Panc1 (cell line): ENCODE measurements at regions not wholly inside any gene's neighbourhood (a gene's known extent, or its start where the extent isn't known, plus 50 kb on each side); places are given as distances from the start of the nearest gene placed in this dataset.

Source experiments
- POLR2AphosphoS5 ChIP-seq: IDR thresholded peaks from 2 replicates; pipeline ENCODE4 v1.6.1; 2012; ENCODE audit warnings: mild to moderate bottlenecking, low read depth, low read length, moderate library complexity
- TF ChIP-seq, protein P1 (sequence below): fragments of 450-650 bp; IDR thresholded peaks from 2 replicates; pipeline ENCODE4 v1.5.1; 2017; ENCODE audit warnings: mild to moderate bottlenecking
- TF ChIP-seq, protein P2 (sequence below), 2 experiments: IDR thresholded peaks; 2 replicates each; pipeline ENCODE4 v1.6.1; 2011 to 2012; ENCODE audit warnings: low read depth in 2 of 2, control low read depth in 1 of 2, low read length in 1 of 2, mild to moderate bottlenecking in 1 of 2, moderate library complexity in 1 of 2; ENCODE audit not compliant: insufficient read depth in 1 of 2

DNA sequence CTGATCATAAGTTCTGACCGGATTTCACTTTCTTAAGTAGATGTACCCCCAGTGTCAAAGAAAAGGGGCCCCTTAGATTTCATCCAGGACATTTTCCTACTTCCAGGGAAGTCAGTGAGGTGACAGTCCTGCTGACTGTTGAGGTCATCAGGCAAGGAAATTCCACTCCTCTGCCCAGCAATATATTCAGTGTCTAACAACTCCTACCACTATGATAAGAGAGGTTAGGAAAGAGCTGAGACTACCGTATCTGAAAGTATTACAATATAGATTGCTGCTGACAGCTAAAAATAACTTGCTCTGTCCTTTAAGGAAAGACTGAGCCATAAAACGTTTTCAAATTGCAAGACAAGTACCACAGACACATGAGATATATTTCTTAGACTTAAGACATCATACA, 325.1 kb downstream of the EFNB2 start:
- TF ChIP-seq, protein P1, sequence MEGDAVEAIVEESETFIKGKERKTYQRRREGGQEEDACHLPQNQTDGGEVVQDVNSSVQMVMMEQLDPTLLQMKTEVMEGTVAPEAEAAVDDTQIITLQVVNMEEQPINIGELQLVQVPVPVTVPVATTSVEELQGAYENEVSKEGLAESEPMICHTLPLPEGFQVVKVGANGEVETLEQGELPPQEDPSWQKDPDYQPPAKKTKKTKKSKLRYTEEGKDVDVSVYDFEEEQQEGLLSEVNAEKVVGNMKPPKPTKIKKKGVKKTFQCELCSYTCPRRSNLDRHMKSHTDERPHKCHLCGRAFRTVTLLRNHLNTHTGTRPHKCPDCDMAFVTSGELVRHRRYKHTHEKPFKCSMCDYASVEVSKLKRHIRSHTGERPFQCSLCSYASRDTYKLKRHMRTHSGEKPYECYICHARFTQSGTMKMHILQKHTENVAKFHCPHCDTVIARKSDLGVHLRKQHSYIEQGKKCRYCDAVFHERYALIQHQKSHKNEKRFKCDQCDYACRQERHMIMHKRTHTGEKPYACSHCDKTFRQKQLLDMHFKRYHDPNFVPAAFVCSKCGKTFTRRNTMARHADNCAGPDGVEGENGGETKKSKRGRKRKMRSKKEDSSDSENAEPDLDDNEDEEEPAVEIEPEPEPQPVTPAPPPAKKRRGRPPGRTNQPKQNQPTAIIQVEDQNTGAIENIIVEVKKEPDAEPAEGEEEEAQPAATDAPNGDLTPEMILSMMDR = no peak
- no peak for TF ChIP-seq POLR2AphosphoS5
- TF ChIP-seq, protein P2, sequence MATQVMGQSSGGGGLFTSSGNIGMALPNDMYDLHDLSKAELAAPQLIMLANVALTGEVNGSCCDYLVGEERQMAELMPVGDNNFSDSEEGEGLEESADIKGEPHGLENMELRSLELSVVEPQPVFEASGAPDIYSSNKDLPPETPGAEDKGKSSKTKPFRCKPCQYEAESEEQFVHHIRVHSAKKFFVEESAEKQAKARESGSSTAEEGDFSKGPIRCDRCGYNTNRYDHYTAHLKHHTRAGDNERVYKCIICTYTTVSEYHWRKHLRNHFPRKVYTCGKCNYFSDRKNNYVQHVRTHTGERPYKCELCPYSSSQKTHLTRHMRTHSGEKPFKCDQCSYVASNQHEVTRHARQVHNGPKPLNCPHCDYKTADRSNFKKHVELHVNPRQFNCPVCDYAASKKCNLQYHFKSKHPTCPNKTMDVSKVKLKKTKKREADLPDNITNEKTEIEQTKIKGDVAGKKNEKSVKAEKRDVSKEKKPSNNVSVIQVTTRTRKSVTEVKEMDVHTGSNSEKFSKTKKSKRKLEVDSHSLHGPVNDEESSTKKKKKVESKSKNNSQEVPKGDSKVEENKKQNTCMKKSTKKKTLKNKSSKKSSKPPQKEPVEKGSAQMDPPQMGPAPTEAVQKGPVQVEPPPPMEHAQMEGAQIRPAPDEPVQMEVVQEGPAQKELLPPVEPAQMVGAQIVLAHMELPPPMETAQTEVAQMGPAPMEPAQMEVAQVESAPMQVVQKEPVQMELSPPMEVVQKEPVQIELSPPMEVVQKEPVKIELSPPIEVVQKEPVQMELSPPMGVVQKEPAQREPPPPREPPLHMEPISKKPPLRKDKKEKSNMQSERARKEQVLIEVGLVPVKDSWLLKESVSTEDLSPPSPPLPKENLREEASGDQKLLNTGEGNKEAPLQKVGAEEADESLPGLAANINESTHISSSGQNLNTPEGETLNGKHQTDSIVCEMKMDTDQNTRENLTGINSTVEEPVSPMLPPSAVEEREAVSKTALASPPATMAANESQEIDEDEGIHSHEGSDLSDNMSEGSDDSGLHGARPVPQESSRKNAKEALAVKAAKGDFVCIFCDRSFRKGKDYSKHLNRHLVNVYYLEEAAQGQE (IDR thresholded peaks at IDR 0.05; ENCODE audit: insufficient read depth in 1 of 2, low read depth in 2 of 2, low read length in 1 of 2) = no peak
